ENCODE measurements at regions not wholly inside any gene's neighbourhood (a gene's known extent, or its start where the extent isn't known, plus 50 kb on each side); places are given as distances from the start of the nearest gene placed in this dataset.

DNA sequence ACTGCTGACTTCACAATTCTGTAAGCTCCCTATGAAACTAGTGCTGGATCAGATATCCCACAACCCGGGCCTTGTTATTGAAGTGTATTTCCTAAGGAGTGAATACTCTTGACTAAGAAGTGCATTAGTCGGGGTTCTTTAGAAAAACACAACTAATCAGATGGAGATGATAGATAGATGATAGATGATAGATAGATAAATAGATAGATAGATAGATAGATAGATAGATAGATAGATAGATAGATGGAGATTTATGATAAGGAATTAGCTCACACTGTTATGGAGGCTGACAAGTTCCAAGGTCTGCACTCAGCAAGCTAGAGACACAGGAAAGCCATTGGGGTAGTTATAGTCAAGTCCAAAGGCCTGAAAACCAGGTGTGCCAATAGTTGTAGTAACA lies 214.6 kb upstream of the COX7C start:
- H3K4me1 ChIP-seq (replicated peaks; ENCODE audit: insufficient read depth): no peaks in the 10 kb centered on the region
- H3K79me2 ChIP-seq (ENCODE audit: low read depth): no peaks in the 10 kb centered on the region
- no peak overlapping the region for H3K4me3 ChIP-seq
- POLR2A ChIA-PET (ENCODE audit: unreplicated experiment): no interaction called here
- intact Hi-C loops (cut with micrococcal nuclease; ENCODE audit: unreplicated experiment): no loop called here
- no TSS peak for BruUV-seq (replicated peaks)
- H3K27me3 ChIP-seq (ENCODE audit: insufficient read depth, low read depth): no peaks in the 10 kb centered on the region
- no peaks in the 10 kb centered on the region for H3F3A ChIP-seq (ENCODE audit: insufficient read depth, low read depth)
- TF ChIP-seq, protein P1, sequence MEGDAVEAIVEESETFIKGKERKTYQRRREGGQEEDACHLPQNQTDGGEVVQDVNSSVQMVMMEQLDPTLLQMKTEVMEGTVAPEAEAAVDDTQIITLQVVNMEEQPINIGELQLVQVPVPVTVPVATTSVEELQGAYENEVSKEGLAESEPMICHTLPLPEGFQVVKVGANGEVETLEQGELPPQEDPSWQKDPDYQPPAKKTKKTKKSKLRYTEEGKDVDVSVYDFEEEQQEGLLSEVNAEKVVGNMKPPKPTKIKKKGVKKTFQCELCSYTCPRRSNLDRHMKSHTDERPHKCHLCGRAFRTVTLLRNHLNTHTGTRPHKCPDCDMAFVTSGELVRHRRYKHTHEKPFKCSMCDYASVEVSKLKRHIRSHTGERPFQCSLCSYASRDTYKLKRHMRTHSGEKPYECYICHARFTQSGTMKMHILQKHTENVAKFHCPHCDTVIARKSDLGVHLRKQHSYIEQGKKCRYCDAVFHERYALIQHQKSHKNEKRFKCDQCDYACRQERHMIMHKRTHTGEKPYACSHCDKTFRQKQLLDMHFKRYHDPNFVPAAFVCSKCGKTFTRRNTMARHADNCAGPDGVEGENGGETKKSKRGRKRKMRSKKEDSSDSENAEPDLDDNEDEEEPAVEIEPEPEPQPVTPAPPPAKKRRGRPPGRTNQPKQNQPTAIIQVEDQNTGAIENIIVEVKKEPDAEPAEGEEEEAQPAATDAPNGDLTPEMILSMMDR (conservative IDR thresholded peaks at IDR 0.05): no peak
- TF ChIP-seq EZH2 (IDR thresholded peaks at IDR 0.05; ENCODE audit: low read depth): no peak
- DNase-seq: no peak
- no peaks in the 10 kb centered on the region for H3K9me3 ChIP-seq (ENCODE audit: insufficient read depth, low read depth)
- no peaks in the 10 kb centered on the region for H4K20me1 ChIP-seq (ENCODE audit: insufficient read depth)
- no peak overlapping the region for H2AFZ ChIP-seq
- CTCF ChIA-PET: no interaction called here
- no peaks in the 10 kb centered on the region for H3K9me2 ChIP-seq (ENCODE audit: insufficient read depth)
- H3K27ac ChIP-seq: no peak overlapping the region
- H3K4me2 ChIP-seq: no peak overlapping the region
- no peaks in the 10 kb centered on the region for H3K36me3 ChIP-seq (ENCODE audit: low read depth)

DNA sequence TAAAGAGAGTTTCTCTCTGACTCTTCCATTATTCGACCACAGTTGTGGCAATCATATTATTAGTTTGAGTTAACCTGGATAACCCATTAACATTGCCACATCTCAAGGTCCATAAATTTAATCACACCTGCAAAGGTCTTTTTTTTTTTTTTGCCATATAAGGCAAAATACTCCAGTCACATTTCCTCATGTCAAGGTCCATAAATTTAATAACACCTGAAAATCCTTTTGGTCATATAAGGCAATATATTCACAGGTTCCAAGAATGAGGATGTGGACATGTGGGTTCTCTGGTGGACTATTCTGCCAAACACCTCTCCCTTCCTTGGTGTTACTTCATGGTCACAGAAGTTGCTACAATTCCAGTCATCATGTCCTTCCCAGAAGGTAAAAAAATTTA lies 213.5 kb upstream of the COX7C start:
- no peak overlapping the region for H3K4me3 ChIP-seq
- H3K79me2 ChIP-seq (ENCODE audit: low read depth): no peaks in the 10 kb centered on the region
- H3K4me1 ChIP-seq (replicated peaks; ENCODE audit: insufficient read depth): no peaks in the 10 kb centered on the region
- H3K27ac ChIP-seq: no peak overlapping the region
- BruUV-seq (replicated peaks): no TSS peak
- no peak overlapping the region for H3K4me2 ChIP-seq
- H3K9me2 ChIP-seq (ENCODE audit: insufficient read depth): no peaks in the 10 kb centered on the region
- DNase-seq: no peak
- POLR2A ChIA-PET (ENCODE audit: unreplicated experiment): no interaction called here
- CTCF ChIA-PET: no interaction called here
- intact Hi-C loops (cut with micrococcal nuclease; ENCODE audit: unreplicated experiment): no loop called here
- no peaks in the 10 kb centered on the region for H3K27me3 ChIP-seq (ENCODE audit: insufficient read depth, low read depth)
- no peaks in the 10 kb centered on the region for H4K20me1 ChIP-seq (ENCODE audit: insufficient read depth)
- no peak overlapping the region for H2AFZ ChIP-seq
- H3K9me3 ChIP-seq (ENCODE audit: insufficient read depth, low read depth): no peaks in the 10 kb centered on the region
- no peak for TF ChIP-seq EZH2 (IDR thresholded peaks at IDR 0.05; ENCODE audit: low read depth)
- TF ChIP-seq, protein P1 (conservative IDR thresholded peaks at IDR 0.05): no peak
- no peaks in the 10 kb centered on the region for H3F3A ChIP-seq (ENCODE audit: insufficient read depth, low read depth)
- no peaks in the 10 kb centered on the region for H3K36me3 ChIP-seq (ENCODE audit: low read depth)

DNA sequence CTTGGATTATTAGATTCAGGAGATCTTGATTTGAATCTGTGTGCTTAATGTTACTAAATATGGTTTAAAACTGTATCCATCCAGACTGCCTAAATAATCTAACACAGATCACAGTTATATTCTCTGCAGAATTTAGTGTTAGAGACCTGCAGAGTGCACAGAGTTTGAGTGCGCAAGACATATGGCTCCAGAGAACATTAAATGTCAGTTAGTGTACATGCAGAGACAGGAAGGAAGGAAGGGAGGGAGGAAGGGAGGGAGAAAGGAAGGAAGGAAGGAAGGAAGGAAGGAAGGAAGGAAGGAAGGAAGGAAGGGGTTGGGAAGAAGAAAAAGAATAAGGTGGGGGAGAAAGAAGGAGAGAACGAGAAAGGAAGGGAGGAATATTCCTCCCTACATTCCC lies 210.0 kb upstream of the COX7C start:
- H2AFZ ChIP-seq: no peak overlapping the region
- intact Hi-C loops (cut with micrococcal nuclease; ENCODE audit: unreplicated experiment): no loop called here
- no peaks in the 10 kb centered on the region for H3K9me2 ChIP-seq (ENCODE audit: insufficient read depth)
- H3K27ac ChIP-seq: no peak overlapping the region
- TF ChIP-seq EZH2 (IDR thresholded peaks at IDR 0.05; ENCODE audit: low read depth): no peak
- TF ChIP-seq, protein P1 (conservative IDR thresholded peaks at IDR 0.05): no peak
- no TSS peak for BruUV-seq (replicated peaks)
- no peaks in the 10 kb centered on the region for H3K27me3 ChIP-seq (ENCODE audit: insufficient read depth, low read depth)
- ChIA-PET POLR2A (ENCODE audit: unreplicated experiment) (no interaction called here), CTCF (no interaction called here)
- no peak overlapping the region for H3K4me3 ChIP-seq
- H3F3A ChIP-seq (ENCODE audit: insufficient read depth, low read depth): no peaks in the 10 kb centered on the region
- H4K20me1 ChIP-seq (ENCODE audit: insufficient read depth): no peaks in the 10 kb centered on the region
- no peak for DNase-seq
- H3K9me3 ChIP-seq (ENCODE audit: insufficient read depth, low read depth): no peaks in the 10 kb centered on the region
- H3K79me2 ChIP-seq (ENCODE audit: low read depth): no peaks in the 10 kb centered on the region
- no peaks in the 10 kb centered on the region for H3K4me1 ChIP-seq (replicated peaks; ENCODE audit: insufficient read depth)
- H3K4me2 ChIP-seq: no peak overlapping the region
- H3K36me3 ChIP-seq (ENCODE audit: low read depth): no peaks in the 10 kb centered on the region
